ENCODE measurements at regions not wholly inside any gene's neighbourhood (a gene's known extent, or its start where the extent isn't known, plus 50 kb on each side); places are given as distances from the start of the nearest gene placed in this dataset.

GRCh38 chr11:105274631-105275030 is 135.1 kb upstream of the CARD18 start:
- TF ChIP-seq POLR2A (IDR thresholded peaks at IDR 0.05; ENCODE audit: low read depth) (no peak), POLR2AphosphoS5 (IDR thresholded peaks at IDR 0.05) (no peak), CTCF (IDR thresholded peaks at IDR 0.05) (no peak)

Data from esophagus muscularis mucosa (tissue), 3 donors.